GM10248 (cell line): ENCODE measurements at regions not wholly inside any gene's neighbourhood (a gene's known extent, or its start where the extent isn't known, plus 50 kb on each side); places are given as distances from the start of the nearest gene placed in this dataset.

ENCODE experiments used
- CTCF ChIA-PET: fragments of 300-600 bp; sonication (Branson Sonifier 250); formaldehyde crosslinking; extraction: SDS; loops from one replicate; lab custom pipeline; 2021; ENCODE audit warnings: antibody characterized with exemption; lab: Yijun Ruan, JAX
- POLR2A ChIA-PET: fragments of 350-650 bp; sonication (Branson Sonifier 250); formaldehyde crosslinking; extraction: SDS; loops from one replicate; lab custom pipeline; 2020; ENCODE audit warnings: antibody characterized with exemption; lab: Yijun Ruan, JAX
- DNase-seq: peaks from one replicate; pipeline ENCODE4 v3.0.0; 2012; ENCODE audit errors: extremely low spot score
- CTCF ChIP-seq: IDR thresholded peaks from 2 replicates; pipeline ENCODE4 v1.5.1; 2012; ENCODE audit warnings: mild to moderate bottlenecking, low read depth; ENCODE audit errors: extremely low read depth, missing control alignments, control extremely low read depth

DNA sequence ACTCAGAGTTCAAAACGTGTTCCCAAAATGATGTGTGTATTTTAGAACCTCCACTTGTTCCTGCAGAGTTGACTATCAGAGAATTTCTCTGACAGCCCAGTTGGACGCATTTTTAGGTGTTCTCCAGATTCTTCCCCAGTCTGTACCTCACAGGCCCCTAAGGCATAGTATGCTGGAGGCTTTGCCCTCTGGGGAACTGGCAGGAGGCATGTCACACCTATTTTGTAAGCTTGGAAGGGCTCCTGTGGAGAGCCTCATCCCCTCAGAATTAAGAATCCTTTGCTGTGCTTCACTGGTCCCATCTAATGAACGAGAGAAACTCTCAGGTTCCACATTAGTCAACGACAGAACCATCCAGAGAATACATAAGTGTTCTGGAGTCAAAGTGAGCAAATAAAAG lies 144.1 kb upstream of the SLC30A5 start:
- ChIA-PET POLR2A (no interaction called here), CTCF (interaction anchor here (2.1 kb wide), 1 partner anchor 13 kb away, joined by 5 read pairs; no protein-coding TSS in a partner anchor)
- no peak for TF ChIP-seq CTCF
- DNase-seq, result no peak

GRCh38 chr5:68950125-68950524 lies 143.7 kb upstream of the SLC30A5 start:
- ChIA-PET POLR2A (no interaction called here), CTCF (interaction anchor here (1.1 kb wide), 1 partner anchor 11 kb away, joined by 3 read pairs; no protein-coding TSS in a partner anchor)
- DNase-seq, result no peak
- no peak for TF ChIP-seq CTCF

GRCh38 chr5:68950930-68951329 lies 142.9 kb upstream of the SLC30A5 start:
- ChIA-PET POLR2A (no interaction called here), CTCF (interaction anchor here (1.1 kb wide), 1 partner anchor 12 kb away, joined by 3 read pairs; no protein-coding TSS in a partner anchor)
- TF ChIP-seq CTCF, result no peak
- no peak for DNase-seq

GRCh38 chr5:68953231-68953874 lies 140.5 kb upstream of the SLC30A5 start:
- no peak for DNase-seq
- no peak for TF ChIP-seq CTCF
- POLR2A ChIA-PET, result no interaction called here
- CTCF ChIA-PET, result no interaction called here

DNA sequence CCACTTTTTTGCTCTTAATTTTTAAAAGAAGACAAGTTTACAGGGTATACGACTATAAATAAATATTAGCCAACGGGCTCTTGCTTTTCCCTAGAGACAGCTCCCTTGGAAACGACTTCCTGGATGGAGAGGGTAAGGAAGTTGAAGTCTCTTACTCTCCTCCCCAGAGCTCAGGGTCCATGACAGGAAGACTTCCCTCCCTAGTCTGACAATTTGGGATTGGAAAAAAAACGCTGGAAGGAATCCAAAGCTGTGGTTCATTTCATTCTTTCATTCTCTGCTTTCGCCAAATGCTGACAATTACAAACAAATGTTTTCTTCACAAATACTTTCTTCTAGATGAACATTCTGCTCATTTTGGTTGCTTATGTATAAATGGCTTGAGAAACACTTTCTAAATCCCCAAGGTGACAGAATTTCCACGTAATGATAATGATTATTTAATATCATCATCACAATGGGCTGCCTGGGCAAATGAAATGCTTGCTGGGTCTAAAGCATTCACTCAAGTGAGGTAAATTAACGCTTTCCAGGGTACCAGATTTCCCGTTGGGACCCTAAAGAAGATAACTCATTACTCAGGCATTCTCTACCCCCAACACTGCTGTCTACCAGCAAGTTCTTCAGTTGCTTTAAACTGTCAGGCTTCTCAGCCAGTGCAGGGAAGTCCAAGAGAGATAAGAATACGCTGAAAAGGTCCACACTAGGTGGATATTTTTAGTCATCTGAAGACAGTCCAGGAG lies 139.8 kb upstream of the SLC30A5 start:
- ChIA-PET POLR2A (no interaction called here), CTCF (no interaction called here)

GRCh38 chr5:68954618-68954910 lies 139.2 kb upstream of the SLC30A5 start:
- TF ChIP-seq CTCF, result no peak
- POLR2A ChIA-PET, result no interaction called here
- no peak for DNase-seq
- CTCF ChIA-PET, result no interaction called here

More for the DNA sequence above, 139.8 kb upstream of the SLC30A5 start:
- DNase-seq, result no peak
- no peak for TF ChIP-seq CTCF
